HUES64 (cell line): ENCODE measurements at regions not wholly inside any gene's neighbourhood (a gene's known extent, or its start where the extent isn't known, plus 50 kb on each side); places are given as distances from the start of the nearest gene placed in this dataset.

Experiments used
- H3K27ac ChIP-seq: 2 replicates; pipeline ENCODE4 v1.7.0; 2013; ENCODE audit warnings: low read depth, low read length, inconsistent platforms
- H3K27me3 ChIP-seq: 2 replicates; pipeline ENCODE4 v1.6.1; 2013; ENCODE audit warnings: mild to moderate bottlenecking, low read length; ENCODE audit not compliant: insufficient read depth
- H3K36me3 ChIP-seq: 2 replicates; pipeline ENCODE4 v1.6.1; 2013; ENCODE audit warnings: mild to moderate bottlenecking, low read length; ENCODE audit not compliant: insufficient read depth
- H3K4me1 ChIP-seq: 2 replicates; pipeline ENCODE4 v1.6.1; 2013; ENCODE audit warnings: mild to moderate bottlenecking, low read length, moderate library complexity; ENCODE audit not compliant: insufficient read depth
- H3K4me3 ChIP-seq: 2 replicates; pipeline ENCODE4 v1.5.1; 2013; ENCODE audit warnings: mild to moderate bottlenecking, low read length, moderate library complexity
- H3K9ac ChIP-seq: 2 replicates; pipeline ENCODE4 v1.6.1; 2013; ENCODE audit warnings: mild to moderate bottlenecking, low read depth, low read length
- H3K9me3 ChIP-seq: 2 replicates; pipeline ENCODE4 v1.6.1; 2013; ENCODE audit warnings: low read depth, low read length; ENCODE audit not compliant: insufficient read depth
- WGBS: fragments of 150-250, 120-280 bp; methylation state at CpG from one replicate; pipeline ENCODE4 v1.1.7; 2013; ENCODE audit warnings: missing lambda C conversion rate; 5-methylcytosine and 5-hydroxymethylcytosine counted together

- Histone ChIP-seq H3K27me3 (no peaks in the 10 kb centered on the region; the same call in 1 of the 2 replicates), H3K9ac (no peak overlapping the region), H3K9me3 (peaks cover 14% of the 10 kb centered on the region), H3K36me3 (no peaks in the 10 kb centered on the region), H3K4me1 (no peaks in the 10 kb centered on the region), H3K4me3 (no peak overlapping the region), H3K27ac (no peak overlapping the region)
- WGBS, result 85% methylated on average over 8 of the region's 8 CpGs
These were observed 53.8 kb upstream of the DHRS4 start for GRCh38 chr14:23899788-23900187.

- no peaks in the 10 kb centered on the region for H3K36me3 ChIP-seq
- no peak overlapping the region for H3K4me3 ChIP-seq
- H3K4me1 ChIP-seq, result no peaks in the 10 kb centered on the region
- H3K27ac ChIP-seq, result no peak overlapping the region
- no peaks in the 10 kb centered on the region; the same call in 1 of the 2 replicates for H3K27me3 ChIP-seq
- H3K9me3 ChIP-seq, result peaks cover 14% of the 10 kb centered on the region
- WGBS, result 80% methylated on average over 3 of the region's 4 CpGs
- H3K9ac ChIP-seq, result no peak overlapping the region
These were observed 50.1 kb upstream of the DHRS4 start for GRCh38 chr14:23903442-23903841.
